HG02981 (cell line): ENCODE measurements at regions not wholly inside any gene's neighbourhood (a gene's known extent, or its start where the extent isn't known, plus 50 kb on each side); places are given as distances from the start of the nearest gene placed in this dataset.
A peak's percentile ranks its signal among the peaks of the same experiment; 100 is the strongest.

Experiments
- ATAC-seq: cut with Tn5 transposase; IDR thresholded peaks from one replicate; pipeline ENCODE4 v1.9.1; 2021; ENCODE audit warnings: mild to moderate bottlenecking, moderate library complexity; ENCODE audit not compliant: unreplicated experiment

DNA sequence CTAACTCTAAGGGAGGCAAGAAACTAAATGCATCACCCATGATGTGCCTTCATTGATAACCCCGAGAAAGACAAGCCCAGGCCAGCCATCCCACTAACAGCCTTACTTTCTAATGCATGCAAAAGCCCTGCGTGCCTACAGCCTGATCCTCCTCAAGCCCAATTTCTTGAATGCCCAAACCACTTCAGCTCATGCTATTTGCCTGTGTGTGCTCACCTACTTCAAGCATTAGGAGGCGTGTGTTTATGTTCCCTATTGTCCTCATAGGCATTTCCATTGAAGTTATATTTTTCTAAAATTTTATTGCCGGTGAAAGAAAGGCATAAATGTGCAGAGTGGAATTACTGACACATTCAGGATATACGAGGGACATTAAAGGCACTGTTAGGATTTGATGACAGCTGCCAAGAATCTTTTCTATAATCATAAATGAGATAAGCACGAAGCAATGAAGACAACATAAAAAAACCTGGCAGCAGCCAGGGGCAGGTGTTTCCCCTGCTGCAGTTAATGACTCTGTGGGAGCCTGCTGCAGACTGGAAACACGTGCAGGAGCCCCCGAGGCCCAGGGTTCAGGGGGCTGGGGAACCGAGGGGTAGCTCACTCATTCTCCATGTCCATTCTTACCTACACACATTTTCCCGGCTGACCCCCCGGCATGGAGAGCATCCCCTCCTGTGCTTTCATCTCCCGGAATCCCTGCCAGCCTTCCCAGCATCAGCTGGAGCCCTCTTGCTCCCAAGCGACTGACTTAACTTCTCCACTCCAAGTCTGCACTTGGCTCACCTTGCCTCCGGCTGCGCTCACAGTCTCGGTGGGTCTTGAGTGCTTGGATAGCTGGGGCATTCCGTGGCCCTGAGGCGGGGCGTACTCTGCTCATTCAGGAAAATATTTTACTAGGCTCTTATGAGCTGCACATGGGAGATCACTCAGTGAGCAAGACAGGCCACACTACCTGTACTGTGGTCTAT is 292.3 kb upstream of the SIX2 start:
- ATAC-seq = no peak

DNA sequence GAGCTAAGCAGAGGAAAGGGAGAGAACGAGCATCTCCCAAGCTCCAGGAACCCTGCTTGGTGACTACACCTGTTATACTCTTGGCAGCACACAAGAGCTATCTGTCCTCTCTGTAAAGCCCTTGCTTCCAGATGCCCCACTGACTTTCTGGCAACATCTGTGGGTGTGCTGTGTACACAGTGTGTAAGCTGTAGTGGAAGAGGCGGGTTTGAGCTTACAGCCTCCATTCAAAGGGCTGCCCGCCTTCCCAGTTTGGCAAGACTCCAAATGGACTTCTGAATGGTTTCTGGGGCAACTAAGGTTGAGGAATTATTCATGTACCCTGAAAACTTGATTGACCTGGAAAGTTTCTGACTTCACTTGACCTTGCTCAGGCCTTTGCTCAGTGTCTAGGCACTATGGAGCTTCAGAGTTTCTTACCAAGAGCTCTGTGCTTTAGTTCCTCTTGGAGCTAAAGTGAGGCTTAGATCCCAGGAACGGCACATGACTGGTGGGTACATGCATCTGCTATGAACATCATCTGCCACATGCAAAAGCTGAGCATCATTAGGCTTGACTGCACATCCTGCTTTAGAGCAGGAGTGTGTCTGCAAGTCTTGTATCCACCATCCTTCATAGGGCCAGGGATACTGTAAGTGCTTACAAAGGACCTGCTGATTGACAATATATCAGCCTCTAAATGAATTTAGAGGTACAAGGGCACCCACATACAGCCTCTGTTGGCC is 290.9 kb upstream of the SIX2 start:
- ATAC-seq = no peak

GRCh38 chr2:45299361-45299760 is 290.1 kb upstream of the SIX2 start:
- no peak for ATAC-seq

GRCh38 chr2:45293182-45293581 is 283.9 kb upstream of the SIX2 start:
- no peak for ATAC-seq

DNA sequence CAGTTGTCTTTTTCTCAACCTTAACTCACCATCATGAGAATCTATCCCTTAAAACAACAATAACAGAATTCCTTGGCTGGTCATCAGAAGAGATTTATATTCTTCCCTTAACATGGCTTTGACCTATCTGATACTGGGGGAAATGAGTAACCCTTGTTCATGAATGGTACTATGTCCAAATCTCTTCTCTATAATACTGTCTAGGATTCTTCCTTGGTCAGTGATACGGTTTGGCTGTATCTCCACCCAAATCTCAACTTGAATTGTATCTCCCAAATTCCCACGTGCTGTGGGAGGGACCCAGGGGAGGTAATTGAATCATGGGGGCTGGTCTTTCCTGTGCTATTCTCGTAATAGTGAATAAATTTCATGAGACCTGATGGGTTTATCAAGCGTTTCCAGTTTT is 282.0 kb upstream of the SIX2 start:
- ATAC-seq = no peak

GRCh38 chr2:45289997-45290709 is 280.9 kb upstream of the SIX2 start:
- ATAC-seq = peak; percentile 56

DNA sequence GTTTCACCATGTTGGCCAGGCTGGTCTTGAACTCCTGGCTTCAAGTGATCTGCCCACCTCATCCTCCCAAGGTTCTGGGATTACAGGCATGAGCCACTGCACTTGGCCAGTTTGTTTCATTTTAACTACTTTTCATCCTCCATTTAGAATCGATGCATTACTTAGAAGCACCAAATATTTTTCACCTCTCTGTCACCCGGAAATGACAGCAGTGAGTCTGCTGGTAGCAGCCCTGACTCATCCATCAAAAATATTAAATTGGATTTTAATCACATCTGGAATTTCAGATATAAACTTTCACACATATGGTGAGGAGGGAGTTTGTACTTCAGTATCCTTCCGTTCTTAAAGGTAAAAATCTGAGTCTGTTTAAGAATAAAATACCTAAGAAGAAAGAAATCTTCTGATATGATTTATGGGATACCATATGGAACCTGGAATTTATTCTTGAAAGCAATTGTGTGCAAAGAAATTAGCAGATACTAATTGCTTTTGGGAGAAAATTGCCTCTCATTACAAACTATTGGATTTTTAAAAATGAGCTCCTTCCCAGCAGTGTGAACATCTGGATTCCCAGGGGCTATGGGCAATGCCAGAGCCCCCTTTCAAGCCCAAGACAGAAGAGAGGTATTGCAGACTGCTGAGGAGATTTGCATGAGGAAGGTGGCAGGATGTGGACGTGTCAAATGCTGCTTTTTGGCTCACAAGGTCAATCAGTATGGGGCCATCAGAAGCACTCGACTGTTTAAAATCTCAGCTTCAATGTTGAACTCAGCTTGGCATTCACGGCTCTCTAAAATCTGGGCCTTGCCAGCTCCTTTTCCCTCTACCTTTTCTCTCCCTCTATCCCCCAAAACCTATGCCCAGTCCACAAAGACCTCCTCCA is 279.5 kb upstream of the SIX2 start:
- ATAC-seq = no peak

DNA sequence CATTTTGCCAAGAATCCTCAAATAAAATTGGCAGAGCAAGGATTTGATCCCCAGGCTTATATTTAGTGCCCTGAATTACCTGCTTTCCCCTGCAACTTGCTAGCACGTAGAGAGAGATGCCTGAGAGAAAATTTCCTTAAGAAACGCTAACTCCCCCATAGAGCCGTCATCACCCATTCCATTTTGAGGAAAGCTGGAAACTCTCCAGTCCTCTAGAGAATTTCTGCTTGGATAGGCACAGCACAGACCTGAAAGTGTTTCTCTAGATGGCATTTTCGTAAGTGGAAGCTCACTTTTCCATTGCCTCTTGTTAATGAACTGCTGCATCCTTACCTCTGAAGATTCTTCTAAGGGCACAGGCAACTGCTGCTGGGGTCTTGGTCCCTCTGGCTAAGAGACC is 277.8 kb upstream of the SIX2 start:
- ATAC-seq = no peak

DNA sequence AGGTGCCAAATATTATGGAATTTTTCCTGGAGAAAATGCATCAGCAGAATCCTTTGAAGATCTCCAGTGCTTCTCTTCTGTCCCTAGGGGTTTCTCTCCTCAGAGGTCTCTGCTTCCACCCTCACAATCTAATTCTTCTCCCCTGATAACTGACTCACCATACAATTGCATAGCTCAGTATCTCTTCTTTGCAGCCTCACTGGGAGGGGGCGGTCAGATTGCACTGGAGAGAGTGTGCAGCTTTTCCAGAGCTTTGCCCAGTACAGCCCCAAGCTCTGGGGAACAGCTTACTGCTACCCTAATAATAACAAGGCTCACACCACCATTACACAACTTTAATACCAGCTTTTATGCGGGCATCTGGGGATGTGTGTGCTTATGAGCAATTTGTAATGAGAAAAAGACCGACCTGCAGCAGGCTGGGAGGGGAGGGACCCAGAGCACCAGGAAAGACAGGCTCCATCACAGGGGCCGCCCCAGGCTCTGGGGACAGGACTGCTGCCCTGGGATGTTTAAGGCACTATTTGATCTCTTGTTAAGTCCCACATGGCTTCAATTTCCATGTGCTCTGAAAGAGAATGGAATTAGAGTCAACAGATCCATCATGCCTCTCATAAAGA is 276.6 kb upstream of the SIX2 start:
- no peak for ATAC-seq

GRCh38 chr2:45285311-45285710 is 276.1 kb upstream of the SIX2 start:
- ATAC-seq = no peak

DNA sequence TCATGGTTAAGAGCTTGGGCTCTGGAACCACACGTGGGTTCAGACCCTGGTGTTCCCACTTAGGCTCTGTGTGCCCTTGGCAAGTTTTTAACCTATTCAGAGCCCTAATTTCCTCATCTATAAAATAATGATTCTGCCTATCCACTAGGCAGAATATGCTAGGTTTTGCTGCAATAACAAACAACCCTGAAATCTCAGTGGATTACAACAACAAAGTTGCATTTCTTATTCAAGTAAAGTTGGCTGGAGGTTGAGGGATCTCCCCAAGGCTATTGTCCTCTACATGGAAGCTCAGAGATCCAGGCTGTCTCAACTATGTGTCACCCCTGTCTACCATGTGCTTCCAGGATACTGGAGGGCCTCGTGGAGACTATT is 275.4 kb upstream of the SIX2 start:
- no peak for ATAC-seq

DNA sequence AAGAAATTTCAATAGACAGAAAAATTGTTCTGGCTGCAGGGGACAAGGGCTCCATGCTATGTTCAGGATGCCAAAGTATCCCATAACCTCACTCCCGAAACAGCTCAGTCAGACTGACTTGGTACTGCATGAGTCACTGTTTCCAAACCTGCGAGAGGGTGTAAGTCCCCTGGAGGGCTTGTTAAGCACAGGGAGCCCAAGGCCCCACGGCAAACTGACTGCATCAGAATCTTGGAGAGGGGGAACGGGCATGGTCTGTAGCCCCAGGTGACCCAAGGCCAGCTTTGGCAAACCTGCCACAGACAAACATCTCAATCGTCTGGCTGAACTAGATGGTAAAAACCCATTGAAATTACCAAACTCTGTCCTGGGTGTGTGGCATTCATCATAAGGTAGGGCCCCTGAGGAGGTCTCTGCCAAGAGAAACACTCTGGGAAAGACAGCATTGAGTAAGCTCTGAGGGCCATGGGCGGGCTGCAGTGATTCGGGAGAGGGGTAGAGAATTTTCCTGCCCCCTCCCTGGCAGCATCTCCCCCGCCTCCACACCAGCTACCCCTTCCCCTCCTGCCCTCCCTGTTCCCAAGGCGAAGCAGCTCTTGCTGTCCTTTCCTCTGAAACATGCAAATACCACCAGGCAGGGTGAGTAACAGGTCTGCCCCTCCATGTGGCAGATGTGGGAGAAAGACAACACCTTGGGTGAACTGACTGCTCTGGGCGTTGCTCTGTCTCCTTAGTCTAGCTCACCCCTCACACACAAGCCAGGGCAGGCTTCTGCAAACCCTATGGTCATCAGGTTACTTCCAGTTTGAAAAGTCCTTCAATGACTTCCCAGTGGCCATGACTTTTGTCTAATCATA is 274.7 kb upstream of the SIX2 start:
- ATAC-seq = no peak

DNA sequence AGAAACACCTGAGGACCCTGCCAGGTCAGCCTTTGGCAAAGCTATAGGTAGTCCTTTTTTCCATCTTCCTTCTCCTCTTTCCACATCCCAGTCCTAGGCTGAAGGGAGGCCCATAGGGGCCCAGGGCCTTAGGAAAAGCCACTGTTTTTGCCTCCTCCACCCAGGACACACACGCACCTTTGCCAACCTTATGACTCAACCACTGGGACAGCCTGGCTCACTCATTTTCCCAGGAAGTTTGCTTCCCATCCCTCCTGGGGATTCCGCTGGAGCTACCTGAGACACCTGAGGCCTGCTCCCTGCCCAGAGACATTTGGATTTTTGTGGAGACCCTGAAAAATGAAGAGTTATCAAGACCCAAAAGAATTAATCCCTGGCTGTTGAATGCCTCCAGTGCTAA is 273.4 kb upstream of the SIX2 start:
- ATAC-seq = no peak

- ATAC-seq = no peak
Measured at GRCh38 chr2:45281311-45281710, 272.1 kb upstream of the SIX2 start.

GRCh38 chr2:45280794-45281193 is 271.5 kb upstream of the SIX2 start:
- ATAC-seq = no peak

DNA sequence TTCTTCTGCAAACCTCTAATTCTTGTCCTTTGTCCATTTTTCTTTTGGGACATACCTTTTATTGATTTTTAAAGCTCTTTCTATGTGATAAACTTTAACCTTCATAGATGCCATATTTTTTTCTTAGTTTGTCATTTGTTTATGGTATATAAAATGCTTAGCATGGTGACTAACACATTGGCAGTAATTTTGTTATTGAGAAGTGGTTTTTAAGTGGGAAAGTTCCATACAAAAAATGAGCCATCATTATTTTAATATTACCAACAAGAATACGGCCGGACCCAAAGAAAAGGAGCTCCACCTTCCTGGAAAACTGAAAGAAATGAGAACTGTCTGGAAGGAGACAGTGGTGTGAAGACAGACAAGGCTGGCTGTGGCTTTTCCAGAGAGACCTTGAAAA is 270.1 kb upstream of the SIX2 start:
- ATAC-seq = no peak

DNA sequence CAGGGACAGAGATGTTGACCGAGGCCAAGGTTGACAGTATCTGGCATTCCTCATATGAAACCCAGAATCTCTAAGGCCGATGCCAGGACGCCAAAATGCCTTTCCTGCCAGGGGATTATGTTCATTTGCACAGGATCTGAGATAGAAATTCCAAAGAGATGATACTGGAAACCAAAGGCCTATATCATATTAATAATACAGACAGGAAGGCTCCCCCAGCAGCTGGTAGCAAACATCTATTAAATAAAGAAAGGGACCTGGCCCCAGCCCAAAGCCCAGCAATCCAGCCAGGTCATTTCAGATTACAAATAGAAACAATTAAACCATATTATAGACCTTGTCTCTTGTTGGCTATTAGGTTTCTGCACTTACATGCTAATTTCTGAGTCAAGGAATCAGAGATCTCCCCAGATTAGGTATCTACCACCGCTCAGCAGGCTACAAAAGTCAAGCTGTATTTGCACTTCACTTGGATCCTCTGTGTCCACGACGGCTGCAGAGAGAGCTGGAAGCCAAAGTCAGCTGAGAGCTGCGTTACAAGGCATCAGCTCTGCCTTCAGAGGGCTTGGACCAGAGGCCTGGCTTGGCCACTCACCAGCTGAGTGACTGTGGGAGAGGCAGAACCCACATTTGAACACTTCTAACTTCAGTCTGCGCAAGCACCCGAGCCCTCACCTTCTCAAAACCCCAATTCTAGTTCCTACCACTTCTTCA is 269.3 kb upstream of the SIX2 start:
- ATAC-seq = no peak

DNA sequence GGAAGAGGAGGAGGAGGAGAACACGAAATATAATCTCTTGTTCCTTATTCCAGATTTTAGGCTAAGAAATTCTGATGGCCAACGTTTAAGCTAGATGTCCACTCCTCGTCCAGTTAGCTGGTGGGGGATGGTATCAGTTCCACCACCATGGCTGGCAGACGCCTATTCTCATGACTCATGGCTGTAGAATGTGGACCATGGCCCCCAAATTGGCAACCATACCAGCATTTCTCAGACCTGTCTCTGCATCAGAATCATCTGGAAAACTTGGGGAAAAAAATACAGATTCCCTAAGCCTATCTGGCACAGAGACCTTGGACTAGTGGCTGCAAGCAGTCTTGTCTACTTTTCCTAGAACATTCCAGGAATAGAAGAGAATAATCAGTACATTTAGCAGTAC is 267.7 kb upstream of the SIX2 start:
- ATAC-seq = no peak

DNA sequence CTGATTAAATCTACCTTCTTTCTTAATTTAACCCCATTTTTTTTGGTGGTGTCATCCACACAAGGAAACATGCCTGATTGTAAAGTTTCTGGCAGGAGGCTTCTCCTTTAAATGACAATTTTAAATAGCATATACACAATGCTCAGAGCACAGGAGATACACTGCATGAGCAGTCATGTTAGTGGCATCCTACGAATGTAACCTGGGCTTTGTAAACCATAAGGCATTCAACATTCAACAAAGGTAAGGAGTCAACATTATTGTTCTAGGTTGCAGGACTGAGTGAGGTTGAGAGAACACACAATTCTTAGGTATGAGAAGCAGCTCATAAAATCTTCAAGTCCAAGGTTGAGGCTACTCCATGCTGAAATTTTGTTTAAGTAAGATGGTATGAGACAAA is 266.6 kb upstream of the SIX2 start:
- no peak for ATAC-seq
